ENCODE measurements at regions not wholly inside any gene's neighbourhood (a gene's known extent, or its start where the extent isn't known, plus 50 kb on each side); places are given as distances from the start of the nearest gene placed in this dataset.

- intact Hi-C loops (cut with micrococcal nuclease), result no loop called here
- no TSS peak for BruUV-seq (replicated peaks)
- Mint-ChIP-seq H3K36me3 (ENCODE audit: insufficient read depth, unreplicated experiment) (no peaks in the 10 kb centered on the region), H3K27ac (ENCODE audit: low read depth, unreplicated experiment) (no peak overlapping the region), H3K9me3 (ENCODE audit: unreplicated experiment) (no peaks in the 10 kb centered on the region), H3K27me3 (ENCODE audit: insufficient read depth, unreplicated experiment) (peaks cover 85% of the 10 kb centered on the region), H3K4me3 (ENCODE audit: unreplicated experiment) (no peak overlapping the region), H3K4me1 (ENCODE audit: insufficient read depth, unreplicated experiment) (no peaks in the 10 kb centered on the region)
- no peak for TF ChIP-seq CTCF (IDR thresholded peaks at IDR 0.05; ENCODE audit: unreplicated experiment)
- ChIA-PET CTCF (interaction anchor here (1.3 kb wide), 1 partner anchor 11 kb away, joined by 4 read pairs; no protein-coding TSS in a partner anchor), POLR2A (no interaction called here)
- no peak for DNase-seq (ENCODE audit: unreplicated experiment)
Observed at GRCh38 chrX:69398881-69399280, 105.2 kb upstream of the NALF2 start.

GRCh38 chrX:69396916-69397315, 107.2 kb upstream of the NALF2 start:
- H3K27ac Mint-ChIP-seq (ENCODE audit: low read depth, unreplicated experiment), result no peak overlapping the region
- H3K4me3 Mint-ChIP-seq (ENCODE audit: unreplicated experiment), result no peak overlapping the region
- H3K4me1 Mint-ChIP-seq (ENCODE audit: insufficient read depth, unreplicated experiment), result no peaks in the 10 kb centered on the region
- H3K36me3 Mint-ChIP-seq (ENCODE audit: insufficient read depth, unreplicated experiment), result no peaks in the 10 kb centered on the region
- CTCF ChIA-PET, result interaction anchor here (0.6 to 3.1 kb wide), 2 partner anchors 10 to 125 kb away, joined by 3 to 17 read pairs; no protein-coding TSS in a partner anchor
- peaks cover 95% of the 10 kb centered on the region for H3K27me3 Mint-ChIP-seq (ENCODE audit: insufficient read depth, unreplicated experiment)
- TF ChIP-seq CTCF (IDR thresholded peaks at IDR 0.05; ENCODE audit: unreplicated experiment), result no peak
- intact Hi-C loops (cut with micrococcal nuclease), result no loop called here
- no peaks in the 10 kb centered on the region for H3K9me3 Mint-ChIP-seq (ENCODE audit: unreplicated experiment)
- no TSS peak for BruUV-seq (replicated peaks)
- POLR2A ChIA-PET, result no interaction called here
- no peak for DNase-seq (ENCODE audit: unreplicated experiment)

- Mint-ChIP-seq H3K9me3 (ENCODE audit: unreplicated experiment) (no peaks in the 10 kb centered on the region), H3K27me3 (ENCODE audit: insufficient read depth, unreplicated experiment) (peaks cover 95% of the 10 kb centered on the region), H3K27ac (ENCODE audit: low read depth, unreplicated experiment) (no peak overlapping the region), H3K36me3 (ENCODE audit: insufficient read depth, unreplicated experiment) (no peaks in the 10 kb centered on the region), H3K4me3 (ENCODE audit: unreplicated experiment) (no peak overlapping the region), H3K4me1 (ENCODE audit: insufficient read depth, unreplicated experiment) (no peaks in the 10 kb centered on the region)
- ChIA-PET CTCF (interaction anchor here (0.6 to 3.1 kb wide), 2 partner anchors 8 to 573 kb away, joined by 3 to 17 read pairs; no protein-coding TSS in a partner anchor), POLR2A (interaction anchor here (0.6 kb wide), 1 partner anchor 192 kb away, joined by 3 read pairs; no protein-coding TSS in a partner anchor)
- intact Hi-C loops (cut with micrococcal nuclease), result no loop called here
- DNase-seq (ENCODE audit: unreplicated experiment), result no peak
- BruUV-seq (replicated peaks), result no TSS peak
- TF ChIP-seq CTCF (IDR thresholded peaks at IDR 0.05; ENCODE audit: unreplicated experiment), result no peak
Observed at GRCh38 chrX:69395306-69395705, 108.8 kb upstream of the NALF2 start.

GRCh38 chrX:69389101-69389501, 115.0 kb upstream of the NALF2 start:
- no peaks in the 10 kb centered on the region for H3K4me1 Mint-ChIP-seq (ENCODE audit: insufficient read depth, unreplicated experiment)
- CTCF ChIA-PET, result interaction anchor here (0.5 to 5.8 kb wide), 7 partner anchors 16 to 565 kb away, joined by 3 to 48 read pairs (median 3); no protein-coding TSS in a partner anchor
- POLR2A ChIA-PET, result interaction anchor here (0.6 kb wide), 1 partner anchor 190 kb away, joined by 4 read pairs; no protein-coding TSS in a partner anchor
- no peak for DNase-seq (ENCODE audit: unreplicated experiment)
- no peaks in the 10 kb centered on the region for H3K9me3 Mint-ChIP-seq (ENCODE audit: unreplicated experiment)
- no peak overlapping the region for H3K27ac Mint-ChIP-seq (ENCODE audit: low read depth, unreplicated experiment)
- TF ChIP-seq CTCF (IDR thresholded peaks at IDR 0.05; ENCODE audit: unreplicated experiment), result no peak
- no peak overlapping the region for H3K4me3 Mint-ChIP-seq (ENCODE audit: unreplicated experiment)
- intact Hi-C loops (cut with micrococcal nuclease), result no loop called here
- peaks cover 100% of the 10 kb centered on the region for H3K27me3 Mint-ChIP-seq (ENCODE audit: insufficient read depth, unreplicated experiment)
- BruUV-seq (replicated peaks), result no TSS peak
- no peaks in the 10 kb centered on the region for H3K36me3 Mint-ChIP-seq (ENCODE audit: insufficient read depth, unreplicated experiment)
